ENCODE measurements at regions not wholly inside any gene's neighbourhood (a gene's known extent, or its start where the extent isn't known, plus 50 kb on each side); places are given as distances from the start of the nearest gene placed in this dataset.
"Not testable (repeated sequence)": the region's sequence is repeated elsewhere in the genome, so short reads cannot be mapped to it uniquely, and the experiment has no call there.

- DNase-seq (ENCODE audit: low spot score), result no peak
- no peak overlapping the region for H3K4me3 ChIP-seq (ENCODE audit: severe bottlenecking)
- TF ChIP-seq CTCF (IDR thresholded peaks at IDR 0.05; ENCODE audit: poor library complexity, severe bottlenecking), result no peak
- no peaks in the 10 kb centered on the region for H3K27me3 ChIP-seq (ENCODE audit: insufficient read depth, poor library complexity, severe bottlenecking)
- no peaks in the 10 kb centered on the region for H3K36me3 ChIP-seq (ENCODE audit: low read depth)
- no peak overlapping the region for H3K27ac ChIP-seq (ENCODE audit: poor library complexity, severe bottlenecking)
- no peak for ATAC-seq (ENCODE audit: low read depth)
- H3K4me1 ChIP-seq (ENCODE audit: insufficient read depth, poor library complexity, severe bottlenecking), result no peaks in the 10 kb centered on the region
- H3K9me3 ChIP-seq (ENCODE audit: severe bottlenecking), result no peaks in the 10 kb centered on the region
These were observed 134.7 kb upstream of the XIST start for GRCh38 chrX:73987166-73987565.

GRCh38 chrX:73979551-73980131, 127.1 kb upstream of the XIST start:
- H3K27me3 ChIP-seq (ENCODE audit: insufficient read depth, poor library complexity, severe bottlenecking), result no peaks in the 10 kb centered on the region
- no peaks in the 10 kb centered on the region for H3K4me1 ChIP-seq (ENCODE audit: insufficient read depth, poor library complexity, severe bottlenecking)
- no peak for ATAC-seq (ENCODE audit: low read depth)
- no peaks in the 10 kb centered on the region for H3K36me3 ChIP-seq (ENCODE audit: low read depth)
- DNase-seq (ENCODE audit: low spot score), result no peak
- H3K9me3 ChIP-seq (ENCODE audit: severe bottlenecking), result no peaks in the 10 kb centered on the region
- H3K4me3 ChIP-seq (ENCODE audit: severe bottlenecking), result no peak overlapping the region
- TF ChIP-seq CTCF (IDR thresholded peaks at IDR 0.05; ENCODE audit: poor library complexity, severe bottlenecking), result no peak
- H3K27ac ChIP-seq (ENCODE audit: poor library complexity, severe bottlenecking), result no peak overlapping the region

GRCh38 chrX:73977542-73978169, 125.1 kb upstream of the XIST start:
- no peak for TF ChIP-seq CTCF (IDR thresholded peaks at IDR 0.05; ENCODE audit: poor library complexity, severe bottlenecking)

GRCh38 chrX:73967461-73967860, 114.9 kb upstream of the XIST start:
- H3K4me3 ChIP-seq (ENCODE audit: severe bottlenecking); ATAC-seq (ENCODE audit: low read depth); H3K27me3 ChIP-seq (ENCODE audit: insufficient read depth, poor library complexity, severe bottlenecking); DNase-seq (ENCODE audit: low spot score); H3K27ac ChIP-seq (ENCODE audit: poor library complexity, severe bottlenecking); H3K4me1 ChIP-seq (ENCODE audit: insufficient read depth, poor library complexity, severe bottlenecking); H3K9me3 ChIP-seq (ENCODE audit: severe bottlenecking); H3K36me3 ChIP-seq (ENCODE audit: low read depth): not testable (repeated sequence)

More at GRCh38 chrX:73977542-73978169, 125.1 kb upstream of the XIST start:
- Histone ChIP-seq H3K4me1 (ENCODE audit: insufficient read depth, poor library complexity, severe bottlenecking) (no peaks in the 10 kb centered on the region), H3K9me3 (ENCODE audit: severe bottlenecking) (no peaks in the 10 kb centered on the region), H3K27me3 (ENCODE audit: insufficient read depth, poor library complexity, severe bottlenecking) (no peaks in the 10 kb centered on the region), H3K4me3 (ENCODE audit: severe bottlenecking) (no peak overlapping the region), H3K27ac (ENCODE audit: poor library complexity, severe bottlenecking) (no peak overlapping the region), H3K36me3 (ENCODE audit: low read depth) (no peaks in the 10 kb centered on the region)
- DNase-seq (ENCODE audit: low spot score), result no peak
- ATAC-seq (ENCODE audit: low read depth), result no peak

- Histone ChIP-seq H3K4me3 (ENCODE audit: severe bottlenecking) (no peak overlapping the region), H3K9me3 (ENCODE audit: severe bottlenecking) (no peaks in the 10 kb centered on the region), H3K4me1 (ENCODE audit: insufficient read depth, poor library complexity, severe bottlenecking) (no peaks in the 10 kb centered on the region), H3K27me3 (ENCODE audit: insufficient read depth, poor library complexity, severe bottlenecking) (no peaks in the 10 kb centered on the region), H3K36me3 (ENCODE audit: low read depth) (peaks cover 3% of the 10 kb centered on the region; the same call in 1 of the 2 replicates), H3K27ac (ENCODE audit: poor library complexity, severe bottlenecking) (no peak overlapping the region)
- DNase-seq (ENCODE audit: low spot score) (no peak), ATAC-seq (ENCODE audit: low read depth) (no peak)
- no peak for TF ChIP-seq CTCF (IDR thresholded peaks at IDR 0.05; ENCODE audit: poor library complexity, severe bottlenecking)
These were observed 113.3 kb upstream of the XIST start for GRCh38 chrX:73965833-73966232.

Data from RWPE2 (cell line).